GM23338 (cell line): ENCODE measurements at regions not wholly inside any gene's neighbourhood (a gene's known extent, or its start where the extent isn't known, plus 50 kb on each side); places are given as distances from the start of the nearest gene placed in this dataset.

ENCODE experiments used
- ATAC-seq: fragments of 200-7000 bp; cut with Tn5 transposase; 3 replicates; pipeline ENCODE4 v1.9.1; 2020
- DNase-seq: peaks from one replicate; pipeline ENCODE4 v3.0.0-alpha.2; 2015; ENCODE audit warnings: low spot score
- H2AFZ ChIP-seq: fragments of 200-600 bp; sonication (generic); 2 replicates; pipeline ENCODE4 v1.8.0; 2016; ENCODE audit warnings: antibody characterized with exemption, mild to moderate bottlenecking, moderate library complexity
- H3F3A ChIP-seq: fragments of 200-600 bp; sonication (generic); replicated peaks from 2 replicates; pipeline ENCODE4 v1.8.0; 2017; ENCODE audit warnings: antibody characterized with exemption, mixed run types, low read depth
- H3K27ac ChIP-seq: fragments of 200-600 bp; sonication (generic); 2 replicates; pipeline ENCODE4 v1.6.1; 2016; ENCODE audit warnings: low read depth
- H3K27me3 ChIP-seq: fragments of 200-600 bp; sonication (generic); 2 replicates; pipeline ENCODE4 v1.8.0; 2016; ENCODE audit warnings: mild to moderate bottlenecking, mixed run types, moderate library complexity; ENCODE audit not compliant: insufficient read depth
- H3K36me3 ChIP-seq: fragments of 200-600 bp; sonication (generic); 2 replicates; pipeline ENCODE4 v1.8.0; 2016; ENCODE audit warnings: mild to moderate bottlenecking; ENCODE audit not compliant: insufficient read depth
- H3K4me1 ChIP-seq: fragments of 200-600 bp; sonication (generic); 2 replicates; pipeline ENCODE4 v1.8.0; 2016; ENCODE audit warnings: mild to moderate bottlenecking, moderate library complexity; ENCODE audit not compliant: insufficient read depth
- H3K4me2 ChIP-seq: fragments of 200-600 bp; sonication (generic); 2 replicates; pipeline ENCODE4 v1.7.1; 2017; ENCODE audit warnings: mixed run types
- H3K4me3 ChIP-seq: fragments of 200-600 bp; sonication (generic); 2 replicates; pipeline ENCODE4 v1.6.1; 2016; ENCODE audit warnings: mixed run types
- H3K79me2 ChIP-seq: fragments of 200-600 bp; sonication (generic); replicated peaks from 2 replicates; pipeline ENCODE4 v1.8.0; 2017; ENCODE audit warnings: mild to moderate bottlenecking; ENCODE audit not compliant: insufficient read depth
- H3K9me2 ChIP-seq: fragments of 200-600 bp; sonication (generic); 2 replicates; pipeline ENCODE4 v1.8.0; 2017; ENCODE audit not compliant: insufficient read depth
- H4K20me1 ChIP-seq: fragments of 200-600 bp; sonication (generic); replicated peaks from 2 replicates; pipeline ENCODE4 v1.8.0; 2017; ENCODE audit warnings: mild to moderate bottlenecking; ENCODE audit not compliant: insufficient read depth
- H3K27ac Mint-ChIP-seq: 2 replicates; pipeline ENCODE4 v1.8.0; 2020; ENCODE audit warnings: inconsistent platforms, mild to moderate bottlenecking, moderate library complexity, mixed read lengths
- H3K27me3 Mint-ChIP-seq: 3 replicates; pipeline ENCODE4 v1.8.0; 2022; ENCODE audit warnings: low read depth, mild to moderate bottlenecking, moderate library complexity, mixed read lengths, inconsistent platforms; ENCODE audit not compliant: insufficient read depth, poor library complexity
- H3K36me3 Mint-ChIP-seq: 3 replicates; pipeline ENCODE4 v1.8.0; 2021; ENCODE audit warnings: low read depth, mild to moderate bottlenecking, inconsistent platforms, moderate library complexity, mixed read lengths
- H3K4me1 Mint-ChIP-seq: 3 replicates; pipeline ENCODE4 v1.8.0; 2020; ENCODE audit warnings: mild to moderate bottlenecking, inconsistent platforms, mixed read lengths
- H3K4me3 Mint-ChIP-seq: 3 replicates; pipeline ENCODE4 v1.8.0; 2021; ENCODE audit warnings: moderate library complexity, mild to moderate bottlenecking, inconsistent platforms, mixed read lengths
- H3K9me3 Mint-ChIP-seq: 3 replicates; pipeline ENCODE4 v1.8.0; 2020; ENCODE audit warnings: moderate library complexity, mild to moderate bottlenecking, inconsistent platforms, mixed read lengths
- CREB1 ChIP-seq: fragments of 250-450 bp; sonication (Bioruptor Pico); IDR thresholded peaks from 2 replicates; pipeline ENCODE4 v1.5.0; 2020; ENCODE audit warnings: low read depth, mild to moderate bottlenecking, moderate library complexity
- CTCF ChIP-seq, 2 experiments: fragments of 200-600 bp in 1 of 2; sonication (generic) in 1 of 2; conservative IDR thresholded peaks; 2 replicates each; pipeline versions ENCODE4 v1.5.1 to v1.6.1; 2016 to 2017; ENCODE audit warnings: antibody characterized with exemption in 2 of 2, low read depth in 2 of 2, mild to moderate bottlenecking in 2 of 2, moderate library complexity in 1 of 2
- EZH2 ChIP-seq: fragments of 200-600 bp; sonication (generic); IDR thresholded peaks from one replicate; pipeline ENCODE4 v1.8.0; 2017; ENCODE audit warnings: antibody characterized with exemption, mild to moderate bottlenecking, low read depth; ENCODE audit not compliant: unreplicated experiment
- EZH2phosphoT487 ChIP-seq: fragments of 200-600 bp; sonication (generic); IDR thresholded peaks from one replicate; pipeline ENCODE4 v1.8.1; 2018; ENCODE audit warnings: antibody characterized with exemption; ENCODE audit not compliant: unreplicated experiment
- NANOG ChIP-seq: IDR thresholded peaks from 2 replicates; pipeline ENCODE4 v1.6.1; 2016; ENCODE audit warnings: antibody characterized with exemption, borderline replicate concordance
- REST ChIP-seq: IDR thresholded peaks from one replicate; pipeline ENCODE4 v1.6.1; 2018; ENCODE audit warnings: antibody characterized with exemption; ENCODE audit not compliant: unreplicated experiment
- STAT1 ChIP-seq: IDR thresholded peaks from one replicate; pipeline ENCODE4 v1.6.1; 2016; ENCODE audit warnings: antibody characterized with exemption; ENCODE audit not compliant: unreplicated experiment
- ZNF114 ChIP-seq: fragments of 250-450 bp; sonication (Bioruptor Pico); IDR thresholded peaks from 2 replicates; pipeline ENCODE4 v1.5.0; 2020; ENCODE audit warnings: mild to moderate bottlenecking, moderate library complexity
- ZNF331 ChIP-seq: fragments of 250-450 bp; sonication (Bioruptor Pico); IDR thresholded peaks from 2 replicates; pipeline ENCODE4 v1.5.0; 2020; ENCODE audit warnings: low read depth, mild to moderate bottlenecking, moderate library complexity
- TF ChIP-seq, protein P1 (sequence below): fragments of 250-450 bp; sonication (Bioruptor Pico); IDR thresholded peaks from 2 replicates; pipeline ENCODE4 v1.5.0; 2020; ENCODE audit warnings: mild to moderate bottlenecking, moderate library complexity

GRCh38 chr1:219500327-219500897 is 112.5 kb downstream of the ZC3H11B start:
- H3K9me2 ChIP-seq, result peaks cover 12% of the 10 kb centered on the region
- no peaks in the 10 kb centered on the region for H3K36me3 Mint-ChIP-seq
- no peaks in the 10 kb centered on the region for H3F3A ChIP-seq
- H3K4me3 Mint-ChIP-seq, result no peak overlapping the region
- no peaks in the 10 kb centered on the region for H3K27me3 ChIP-seq
- H3K36me3 ChIP-seq, result no peaks in the 10 kb centered on the region
- no peaks in the 10 kb centered on the region for H3K4me1 Mint-ChIP-seq
- H3K9me3 Mint-ChIP-seq, result no peaks in the 10 kb centered on the region
- H3K79me2 ChIP-seq, result no peaks in the 10 kb centered on the region
- H2AFZ ChIP-seq, result peak overlapping the region; percentile 60; the same call in 1 of the 2 replicates
- H3K27me3 Mint-ChIP-seq, result no peaks in the 10 kb centered on the region
- no peaks in the 10 kb centered on the region for H3K4me1 ChIP-seq
- H3K4me2 ChIP-seq, result no peak overlapping the region
- DNase-seq, result no peak
- TF ChIP-seq REST (no peak), ZNF114 (CRISPR knock-in tag) (no peak), ZNF331 (CRISPR knock-in tag) (no peak), EZH2phosphoT487 (no peak), CREB1 (CRISPR knock-in tag) (no peak), EZH2 (no peak), STAT1 (no peak), NANOG (no peak), CTCF (conservative IDR thresholded peaks at IDR 0.05; ENCODE audit: low read depth in 2 of 2) (no peak)
- TF ChIP-seq, protein P1, sequence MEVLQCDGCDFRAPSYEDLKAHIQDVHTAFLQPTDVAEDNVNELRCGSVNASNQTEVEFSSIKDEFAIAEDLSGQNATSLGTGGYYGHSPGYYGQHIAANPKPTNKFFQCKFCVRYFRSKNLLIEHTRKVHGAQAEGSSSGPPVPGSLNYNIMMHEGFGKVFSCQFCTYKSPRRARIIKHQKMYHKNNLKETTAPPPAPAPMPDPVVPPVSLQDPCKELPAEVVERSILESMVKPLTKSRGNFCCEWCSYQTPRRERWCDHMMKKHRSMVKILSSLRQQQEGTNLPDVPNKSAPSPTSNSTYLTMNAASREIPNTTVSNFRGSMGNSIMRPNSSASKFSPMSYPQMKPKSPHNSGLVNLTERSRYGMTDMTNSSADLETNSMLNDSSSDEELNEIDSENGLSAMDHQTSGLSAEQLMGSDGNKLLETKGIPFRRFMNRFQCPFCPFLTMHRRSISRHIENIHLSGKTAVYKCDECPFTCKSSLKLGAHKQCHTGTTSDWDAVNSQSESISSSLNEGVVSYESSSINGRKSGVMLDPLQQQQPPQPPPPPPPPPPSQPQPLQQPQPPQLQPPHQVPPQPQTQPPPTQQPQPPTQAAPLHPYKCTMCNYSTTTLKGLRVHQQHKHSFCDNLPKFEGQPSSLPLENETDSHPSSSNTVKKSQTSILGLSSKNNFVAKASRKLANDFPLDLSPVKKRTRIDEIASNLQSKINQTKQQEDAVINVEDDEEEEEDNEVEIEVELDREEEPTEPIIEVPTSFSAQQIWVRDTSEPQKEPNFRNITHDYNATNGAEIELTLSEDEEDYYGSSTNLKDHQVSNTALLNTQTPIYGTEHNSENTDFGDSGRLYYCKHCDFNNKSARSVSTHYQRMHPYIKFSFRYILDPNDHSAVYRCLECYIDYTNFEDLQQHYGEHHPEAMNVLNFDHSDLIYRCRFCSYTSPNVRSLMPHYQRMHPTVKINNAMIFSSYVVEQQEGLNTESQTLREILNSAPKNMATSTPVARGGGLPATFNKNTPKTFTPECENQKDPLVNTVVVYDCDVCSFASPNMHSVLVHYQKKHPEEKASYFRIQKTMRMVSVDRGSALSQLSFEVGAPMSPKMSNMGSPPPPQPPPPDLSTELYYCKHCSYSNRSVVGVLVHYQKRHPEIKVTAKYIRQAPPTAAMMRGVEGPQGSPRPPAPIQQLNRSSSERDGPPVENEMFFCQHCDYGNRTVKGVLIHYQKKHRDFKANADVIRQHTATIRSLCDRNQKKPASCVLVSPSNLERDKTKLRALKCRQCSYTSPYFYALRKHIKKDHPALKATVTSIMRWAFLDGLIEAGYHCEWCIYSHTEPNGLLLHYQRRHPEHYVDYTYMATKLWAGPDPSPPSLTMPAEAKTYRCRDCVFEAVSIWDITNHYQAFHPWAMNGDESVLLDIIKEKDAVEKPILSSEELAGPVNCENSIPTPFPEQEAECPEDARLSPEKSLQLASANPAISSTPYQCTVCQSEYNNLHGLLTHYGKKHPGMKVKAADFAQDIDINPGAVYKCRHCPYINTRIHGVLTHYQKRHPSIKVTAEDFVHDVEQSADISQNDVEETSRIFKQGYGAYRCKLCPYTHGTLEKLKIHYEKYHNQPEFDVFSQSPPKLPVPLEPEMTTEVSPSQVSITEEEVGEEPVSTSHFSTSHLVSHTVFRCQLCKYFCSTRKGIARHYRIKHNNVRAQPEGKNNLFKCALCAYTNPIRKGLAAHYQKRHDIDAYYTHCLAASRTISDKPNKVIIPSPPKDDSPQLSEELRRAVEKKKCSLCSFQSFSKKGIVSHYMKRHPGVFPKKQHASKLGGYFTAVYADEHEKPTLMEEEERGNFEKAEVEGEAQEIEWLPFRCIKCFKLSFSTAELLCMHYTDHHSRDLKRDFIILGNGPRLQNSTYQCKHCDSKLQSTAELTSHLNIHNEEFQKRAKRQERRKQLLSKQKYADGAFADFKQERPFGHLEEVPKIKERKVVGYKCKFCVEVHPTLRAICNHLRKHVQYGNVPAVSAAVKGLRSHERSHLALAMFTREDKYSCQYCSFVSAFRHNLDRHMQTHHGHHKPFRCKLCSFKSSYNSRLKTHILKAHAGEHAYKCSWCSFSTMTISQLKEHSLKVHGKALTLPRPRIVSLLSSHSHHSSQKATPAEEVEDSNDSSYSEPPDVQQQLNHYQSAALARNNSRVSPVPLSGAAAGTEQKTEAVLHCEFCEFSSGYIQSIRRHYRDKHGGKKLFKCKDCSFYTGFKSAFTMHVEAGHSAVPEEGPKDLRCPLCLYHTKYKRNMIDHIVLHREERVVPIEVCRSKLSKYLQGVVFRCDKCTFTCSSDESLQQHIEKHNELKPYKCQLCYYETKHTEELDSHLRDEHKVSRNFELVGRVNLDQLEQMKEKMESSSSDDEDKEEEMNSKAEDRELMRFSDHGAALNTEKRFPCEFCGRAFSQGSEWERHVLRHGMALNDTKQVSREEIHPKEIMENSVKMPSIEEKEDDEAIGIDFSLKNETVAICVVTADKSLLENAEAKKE (CRISPR knock-in tag), result no peak
- H3K4me3 ChIP-seq, result no peak overlapping the region
- peak overlapping the region; percentile 55 for H3K27ac Mint-ChIP-seq
- no peak overlapping the region for H3K27ac ChIP-seq
- no peak for ATAC-seq
- no peaks in the 10 kb centered on the region for H4K20me1 ChIP-seq
